Lower lobe of right lung (tissue), 2 donors: ENCODE measurements at regions not wholly inside any gene's neighbourhood (a gene's known extent, or its start where the extent isn't known, plus 50 kb on each side); places are given as distances from the start of the nearest gene placed in this dataset.

ENCODE experiments used
- ATAC-seq, 2 donors: fragments of 200-7000 bp; cut with Tn5 transposase; one replicate each; pipeline ENCODE4 v1.9.1; 2020 to 2022; ENCODE audit warnings: mild to moderate bottlenecking in 2 of 2, moderate library complexity in 2 of 2
- DNase-seq: peaks from one replicate; pipeline ENCODE4 v3.0.0-alpha.2; 2020
- H3K27ac ChIP-seq: fragments of 200-600 bp; one replicate; pipeline ENCODE4 v1.8.0; 2022
- H3K27me3 ChIP-seq: fragments of 200-600 bp; one replicate; pipeline ENCODE4 v1.8.0; 2022; ENCODE audit warnings: low read depth
- H3K36me3 ChIP-seq: fragments of 200-600 bp; one replicate; pipeline ENCODE4 v1.8.0; 2022; ENCODE audit warnings: mild to moderate bottlenecking
- H3K4me1 ChIP-seq: fragments of 200-600 bp; one replicate; pipeline ENCODE4 v1.8.0; 2022
- H3K4me3 ChIP-seq: fragments of 200-600 bp; one replicate; pipeline ENCODE4 v1.8.0; 2022; ENCODE audit warnings: mild to moderate bottlenecking
- H3K9me3 ChIP-seq: fragments of 200-600 bp; one replicate; pipeline ENCODE4 v1.8.0; 2022
- intact Hi-C: fragments of 100-400 bp; cut with DNase I; formaldehyde crosslinking; loops from one replicate; pipeline ENCODE4 v1.11.0; 2022
- TF ChIP-seq, protein P1 (sequence below): fragments of 200-600 bp; IDR thresholded peaks from one replicate; pipeline ENCODE4 v1.8.0; 2022; ENCODE audit warnings: antibody characterized with exemption, mild to moderate bottlenecking
- donor health status: DM: no; HTN: yes; CAD: no; lungs with severe emphysema.

DNA sequence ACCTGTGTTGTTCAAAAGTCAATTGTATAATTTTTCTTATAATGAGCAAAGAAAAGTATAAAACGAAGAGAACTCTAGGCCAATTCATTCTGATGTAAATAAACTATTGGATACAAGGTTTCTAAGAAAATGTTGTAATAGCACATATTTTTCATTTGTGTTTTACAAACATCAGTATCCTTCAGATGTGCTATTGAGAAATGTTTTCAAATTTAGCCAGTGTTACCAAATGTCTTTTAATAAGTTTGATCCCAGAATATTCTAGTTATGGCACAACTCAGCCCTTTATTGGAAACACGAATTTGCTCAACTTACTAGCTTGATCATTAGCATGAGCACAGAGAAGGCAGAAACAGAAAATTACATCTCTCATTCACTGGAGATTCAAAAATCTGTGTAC, 319.3 kb downstream of the IL15 start:
- TF ChIP-seq, protein P1, sequence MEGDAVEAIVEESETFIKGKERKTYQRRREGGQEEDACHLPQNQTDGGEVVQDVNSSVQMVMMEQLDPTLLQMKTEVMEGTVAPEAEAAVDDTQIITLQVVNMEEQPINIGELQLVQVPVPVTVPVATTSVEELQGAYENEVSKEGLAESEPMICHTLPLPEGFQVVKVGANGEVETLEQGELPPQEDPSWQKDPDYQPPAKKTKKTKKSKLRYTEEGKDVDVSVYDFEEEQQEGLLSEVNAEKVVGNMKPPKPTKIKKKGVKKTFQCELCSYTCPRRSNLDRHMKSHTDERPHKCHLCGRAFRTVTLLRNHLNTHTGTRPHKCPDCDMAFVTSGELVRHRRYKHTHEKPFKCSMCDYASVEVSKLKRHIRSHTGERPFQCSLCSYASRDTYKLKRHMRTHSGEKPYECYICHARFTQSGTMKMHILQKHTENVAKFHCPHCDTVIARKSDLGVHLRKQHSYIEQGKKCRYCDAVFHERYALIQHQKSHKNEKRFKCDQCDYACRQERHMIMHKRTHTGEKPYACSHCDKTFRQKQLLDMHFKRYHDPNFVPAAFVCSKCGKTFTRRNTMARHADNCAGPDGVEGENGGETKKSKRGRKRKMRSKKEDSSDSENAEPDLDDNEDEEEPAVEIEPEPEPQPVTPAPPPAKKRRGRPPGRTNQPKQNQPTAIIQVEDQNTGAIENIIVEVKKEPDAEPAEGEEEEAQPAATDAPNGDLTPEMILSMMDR = no peak
- H3K27ac ChIP-seq = no peak overlapping the region
- DNase-seq = no peak
- H3K4me3 ChIP-seq = no peak overlapping the region
- ATAC-seq = no peak
- H3K4me1 ChIP-seq = no peaks in the 10 kb centered on the region
- H3K9me3 ChIP-seq = no peaks in the 10 kb centered on the region
- H3K27me3 ChIP-seq = no peaks in the 10 kb centered on the region
- H3K36me3 ChIP-seq = no peaks in the 10 kb centered on the region
- intact Hi-C loops = no loop called here

DNA sequence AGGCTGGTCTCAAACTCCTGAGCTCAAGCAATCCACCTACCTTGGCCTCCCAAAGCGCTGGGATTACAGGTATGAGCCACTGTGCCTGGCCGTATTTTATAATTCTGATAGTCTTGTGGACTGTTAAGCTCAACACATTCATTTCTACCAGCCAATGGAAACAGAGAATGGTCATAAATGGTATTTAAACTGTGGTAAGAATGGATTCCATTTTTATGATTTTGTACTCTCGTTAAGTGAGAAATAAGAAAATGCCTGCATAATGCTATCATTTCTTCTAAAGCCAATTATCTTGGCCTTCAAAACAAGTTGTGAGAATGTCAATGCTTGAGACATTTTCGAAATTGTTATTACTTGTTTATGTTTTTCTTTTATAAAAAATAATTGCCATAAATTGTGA, 321.0 kb downstream of the IL15 start:
- DNase-seq = no peak
- intact Hi-C loops = no loop called here
- no peaks in the 10 kb centered on the region for H3K36me3 ChIP-seq
- no peak for ATAC-seq
- H3K9me3 ChIP-seq = no peaks in the 10 kb centered on the region
- H3K27ac ChIP-seq = no peak overlapping the region
- TF ChIP-seq, protein P1 = no peak
- no peaks in the 10 kb centered on the region for H3K27me3 ChIP-seq
- no peak overlapping the region for H3K4me3 ChIP-seq
- H3K4me1 ChIP-seq = no peaks in the 10 kb centered on the region

DNA sequence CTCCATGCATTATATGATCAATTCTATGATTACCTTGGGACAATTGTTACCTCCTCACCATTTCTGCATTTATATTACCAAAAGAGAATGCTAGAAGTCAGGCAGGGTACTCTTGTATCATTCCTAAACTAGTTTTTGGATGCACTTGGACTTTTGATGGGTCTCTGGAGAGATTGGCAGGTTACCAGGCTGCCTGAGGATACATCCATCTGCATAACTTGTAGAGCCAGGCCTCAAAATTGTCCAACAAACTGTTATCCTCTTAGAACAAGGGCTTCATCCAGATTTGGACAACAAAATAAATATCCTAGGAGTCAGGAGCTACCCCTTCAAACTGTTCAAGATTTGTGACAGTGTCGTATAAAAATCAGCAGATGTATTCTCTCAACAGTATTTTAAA, 326.1 kb downstream of the IL15 start:
- no peak for ATAC-seq
- no peaks in the 10 kb centered on the region for H3K9me3 ChIP-seq
- intact Hi-C loops = no loop called here
- H3K36me3 ChIP-seq = no peaks in the 10 kb centered on the region
- no peaks in the 10 kb centered on the region for H3K27me3 ChIP-seq
- DNase-seq = no peak
- H3K27ac ChIP-seq = no peak overlapping the region
- H3K4me3 ChIP-seq = no peak overlapping the region
- no peaks in the 10 kb centered on the region for H3K4me1 ChIP-seq
- TF ChIP-seq, protein P1 = no peak

DNA sequence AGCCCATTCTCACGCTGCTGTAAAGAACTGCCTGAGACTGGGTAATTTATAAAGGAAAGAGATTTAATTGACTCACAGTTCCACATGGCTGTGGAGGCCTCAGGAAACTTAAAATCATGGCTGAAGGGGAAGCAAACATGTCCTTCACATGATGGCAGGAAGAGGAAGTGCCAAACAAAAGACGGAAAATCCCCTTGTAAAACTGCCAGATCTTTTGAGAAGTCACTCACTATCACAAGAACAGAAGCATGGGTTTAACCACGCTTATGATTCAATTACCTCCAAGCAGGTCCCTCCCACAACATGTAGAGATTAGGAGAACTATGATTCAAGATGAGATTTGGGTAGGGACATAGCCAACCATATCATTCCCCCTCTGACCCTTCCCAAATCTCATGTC, 335.5 kb downstream of the IL15 start:
- Histone ChIP-seq H3K36me3 (no peaks in the 10 kb centered on the region), H3K27ac (no peak overlapping the region), H3K27me3 (no peaks in the 10 kb centered on the region), H3K4me3 (no peak overlapping the region), H3K9me3 (no peaks in the 10 kb centered on the region), H3K4me1 (no peaks in the 10 kb centered on the region)
- no peak for ATAC-seq
- intact Hi-C loops = no loop called here
- TF ChIP-seq, protein P1 = no peak
- no peak for DNase-seq

DNA sequence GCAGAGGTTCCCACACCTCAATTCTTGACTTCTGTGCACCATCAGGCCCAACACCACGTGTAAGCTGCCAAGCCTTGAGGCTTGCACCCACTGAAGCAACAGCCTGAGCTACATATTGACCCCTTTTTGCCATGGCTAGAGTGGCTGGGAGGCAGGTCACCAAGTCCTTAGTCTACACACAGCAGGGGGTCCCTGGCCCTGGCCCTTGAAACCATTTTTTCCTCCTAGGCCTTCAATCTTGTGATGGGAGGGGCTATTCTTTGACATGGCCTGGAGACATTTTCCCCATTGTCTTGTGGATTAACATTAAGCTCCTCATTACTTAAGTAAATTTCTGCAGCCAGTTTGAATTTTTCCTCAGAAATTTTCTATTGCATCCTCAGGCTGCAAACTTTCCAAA, 336.6 kb downstream of the IL15 start:
- no peak overlapping the region for H3K4me3 ChIP-seq
- DNase-seq (no peak), ATAC-seq (no peak)
- H3K9me3 ChIP-seq = no peaks in the 10 kb centered on the region
- TF ChIP-seq, protein P1 = no peak
- intact Hi-C loops = no loop called here
- no peaks in the 10 kb centered on the region for H3K27me3 ChIP-seq
- no peaks in the 10 kb centered on the region for H3K36me3 ChIP-seq
- no peaks in the 10 kb centered on the region for H3K4me1 ChIP-seq
- H3K27ac ChIP-seq = no peak overlapping the region
